ENCODE measurements at regions not wholly inside any gene's neighbourhood (a gene's known extent, or its start where the extent isn't known, plus 50 kb on each side); places are given as distances from the start of the nearest gene placed in this dataset.

DNA sequence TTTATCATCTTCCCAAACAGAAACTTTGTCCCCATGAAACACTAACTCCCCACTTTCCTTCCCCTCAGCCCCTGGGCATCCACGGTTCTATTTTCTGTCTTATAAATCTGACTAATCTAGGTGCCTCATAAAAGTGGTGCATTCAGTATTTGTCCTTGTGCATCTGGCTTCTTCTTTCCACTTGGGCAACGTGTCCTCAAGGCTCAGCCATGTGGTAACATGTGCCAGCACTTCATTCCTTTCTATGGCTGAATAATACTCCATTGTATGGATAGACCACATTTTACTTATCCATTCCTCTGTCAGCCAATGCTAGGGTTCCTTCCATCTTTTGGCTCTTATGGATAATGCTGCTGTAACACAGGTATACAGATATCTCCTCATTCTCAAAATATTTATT lies 305.0 kb upstream of the RUNX1 start:
- no peak for ATAC-seq
- 18% methylated on average over 2 of the region's 2 CpGs for WGBS (ENCODE audit: missing lambda C conversion rate)
- ChIA-PET CTCF (no interaction called here), POLR2A (no interaction called here)
- Histone ChIP-seq H3K9me3 (no peaks in the 10 kb centered on the region), H3K4me1 (no peaks in the 10 kb centered on the region), H3K27ac (no peak overlapping the region), H3K4me2 (no peak overlapping the region), H3K4me3 (no peak overlapping the region)
- no peak for FAIRE-seq
- TF ChIP-seq, protein P1, sequence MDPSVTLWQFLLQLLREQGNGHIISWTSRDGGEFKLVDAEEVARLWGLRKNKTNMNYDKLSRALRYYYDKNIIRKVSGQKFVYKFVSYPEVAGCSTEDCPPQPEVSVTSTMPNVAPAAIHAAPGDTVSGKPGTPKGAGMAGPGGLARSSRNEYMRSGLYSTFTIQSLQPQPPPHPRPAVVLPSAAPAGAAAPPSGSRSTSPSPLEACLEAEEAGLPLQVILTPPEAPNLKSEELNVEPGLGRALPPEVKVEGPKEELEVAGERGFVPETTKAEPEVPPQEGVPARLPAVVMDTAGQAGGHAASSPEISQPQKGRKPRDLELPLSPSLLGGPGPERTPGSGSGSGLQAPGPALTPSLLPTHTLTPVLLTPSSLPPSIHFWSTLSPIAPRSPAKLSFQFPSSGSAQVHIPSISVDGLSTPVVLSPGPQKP (IDR thresholded peaks at IDR 0.05; ENCODE audit: low read depth, low read length), result no peak
- TF ChIP-seq, protein P2, sequence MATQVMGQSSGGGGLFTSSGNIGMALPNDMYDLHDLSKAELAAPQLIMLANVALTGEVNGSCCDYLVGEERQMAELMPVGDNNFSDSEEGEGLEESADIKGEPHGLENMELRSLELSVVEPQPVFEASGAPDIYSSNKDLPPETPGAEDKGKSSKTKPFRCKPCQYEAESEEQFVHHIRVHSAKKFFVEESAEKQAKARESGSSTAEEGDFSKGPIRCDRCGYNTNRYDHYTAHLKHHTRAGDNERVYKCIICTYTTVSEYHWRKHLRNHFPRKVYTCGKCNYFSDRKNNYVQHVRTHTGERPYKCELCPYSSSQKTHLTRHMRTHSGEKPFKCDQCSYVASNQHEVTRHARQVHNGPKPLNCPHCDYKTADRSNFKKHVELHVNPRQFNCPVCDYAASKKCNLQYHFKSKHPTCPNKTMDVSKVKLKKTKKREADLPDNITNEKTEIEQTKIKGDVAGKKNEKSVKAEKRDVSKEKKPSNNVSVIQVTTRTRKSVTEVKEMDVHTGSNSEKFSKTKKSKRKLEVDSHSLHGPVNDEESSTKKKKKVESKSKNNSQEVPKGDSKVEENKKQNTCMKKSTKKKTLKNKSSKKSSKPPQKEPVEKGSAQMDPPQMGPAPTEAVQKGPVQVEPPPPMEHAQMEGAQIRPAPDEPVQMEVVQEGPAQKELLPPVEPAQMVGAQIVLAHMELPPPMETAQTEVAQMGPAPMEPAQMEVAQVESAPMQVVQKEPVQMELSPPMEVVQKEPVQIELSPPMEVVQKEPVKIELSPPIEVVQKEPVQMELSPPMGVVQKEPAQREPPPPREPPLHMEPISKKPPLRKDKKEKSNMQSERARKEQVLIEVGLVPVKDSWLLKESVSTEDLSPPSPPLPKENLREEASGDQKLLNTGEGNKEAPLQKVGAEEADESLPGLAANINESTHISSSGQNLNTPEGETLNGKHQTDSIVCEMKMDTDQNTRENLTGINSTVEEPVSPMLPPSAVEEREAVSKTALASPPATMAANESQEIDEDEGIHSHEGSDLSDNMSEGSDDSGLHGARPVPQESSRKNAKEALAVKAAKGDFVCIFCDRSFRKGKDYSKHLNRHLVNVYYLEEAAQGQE (IDR thresholded peaks at IDR 0.05), result no peak
- TF ChIP-seq RCOR1 (IDR thresholded peaks at IDR 0.05; ENCODE audit: low read depth, low read length) (no peak), GATA3 (IDR thresholded peaks at IDR 0.05; ENCODE audit: borderline replicate concordance) (no peak), NR3C1 (IDR thresholded peaks at IDR 0.05) (no peak), SREBF2 (IDR thresholded peaks at IDR 0.05) (no peak), EHMT2 (IDR thresholded peaks at IDR 0.05; ENCODE audit: low read depth) (no peak)
- TF ChIP-seq, protein P3, sequence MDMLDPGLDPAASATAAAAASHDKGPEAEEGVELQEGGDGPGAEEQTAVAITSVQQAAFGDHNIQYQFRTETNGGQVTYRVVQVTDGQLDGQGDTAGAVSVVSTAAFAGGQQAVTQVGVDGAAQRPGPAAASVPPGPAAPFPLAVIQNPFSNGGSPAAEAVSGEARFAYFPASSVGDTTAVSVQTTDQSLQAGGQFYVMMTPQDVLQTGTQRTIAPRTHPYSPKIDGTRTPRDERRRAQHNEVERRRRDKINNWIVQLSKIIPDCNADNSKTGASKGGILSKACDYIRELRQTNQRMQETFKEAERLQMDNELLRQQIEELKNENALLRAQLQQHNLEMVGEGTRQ (IDR thresholded peaks at IDR 0.05), result no peak
- TF ChIP-seq, protein P4, sequence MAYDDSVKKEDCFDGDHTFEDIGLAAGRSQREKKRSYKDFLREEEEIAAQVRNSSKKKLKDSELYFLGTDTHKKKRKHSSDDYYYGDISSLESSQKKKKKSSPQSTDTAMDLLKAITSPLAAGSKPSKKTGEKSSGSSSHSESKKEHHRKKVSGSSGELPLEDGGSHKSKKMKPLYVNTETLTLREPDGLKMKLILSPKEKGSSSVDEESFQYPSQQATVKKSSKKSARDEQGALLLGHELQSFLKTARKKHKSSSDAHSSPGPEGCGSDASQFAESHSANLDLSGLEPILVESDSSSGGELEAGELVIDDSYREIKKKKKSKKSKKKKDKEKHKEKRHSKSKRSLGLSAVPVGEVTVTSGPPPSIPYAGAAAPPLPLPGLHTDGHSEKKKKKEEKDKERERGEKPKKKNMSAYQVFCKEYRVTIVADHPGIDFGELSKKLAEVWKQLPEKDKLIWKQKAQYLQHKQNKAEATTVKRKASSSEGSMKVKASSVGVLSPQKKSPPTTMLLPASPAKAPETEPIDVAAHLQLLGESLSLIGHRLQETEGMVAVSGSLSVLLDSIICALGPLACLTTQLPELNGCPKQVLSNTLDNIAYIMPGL (CRISPR knock-in tag; IDR thresholded peaks at IDR 0.05; ENCODE audit: borderline replicate concordance), result no peak
- DNase-seq (ENCODE audit: low read depth in 1 of 2, low spot score in 1 of 2), result no peak

DNA sequence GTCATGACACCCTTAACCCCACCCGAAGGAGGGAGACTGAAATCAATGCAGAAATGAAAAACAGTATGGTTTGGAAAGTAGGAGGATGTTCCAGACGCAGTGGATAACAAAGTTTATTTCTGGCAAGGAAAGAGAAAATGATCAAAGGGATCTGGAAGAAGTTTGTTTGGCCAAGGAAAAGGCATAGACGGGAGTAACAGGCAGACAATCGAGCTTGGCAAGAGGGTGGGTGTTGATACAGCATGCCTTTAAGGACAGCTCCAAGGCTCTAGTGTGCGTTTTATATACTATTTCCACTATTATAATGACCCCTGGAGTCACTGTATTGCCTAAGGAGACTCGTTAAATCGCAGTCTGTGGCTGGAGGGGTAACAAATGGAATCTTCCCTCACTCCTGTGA lies 303.7 kb upstream of the RUNX1 start:
- no peak for DNase-seq (ENCODE audit: low read depth in 1 of 2, low spot score in 1 of 2)
- no peaks in the 10 kb centered on the region for H3K4me1 ChIP-seq
- no peaks in the 10 kb centered on the region for H3K9me3 ChIP-seq
- no peak overlapping the region for H3K4me2 ChIP-seq
- FAIRE-seq, result no peak
- CTCF ChIA-PET, result no interaction called here
- ATAC-seq, result no peak
- TF ChIP-seq, protein P2 (IDR thresholded peaks at IDR 0.05), result no peak
- no peak for TF ChIP-seq KDM5A (IDR thresholded peaks at IDR 0.05)
- no peak for TF ChIP-seq CHD2 (IDR thresholded peaks at IDR 0.05; ENCODE audit: low read length, partially characterized antibody)
- TF ChIP-seq, protein P4 (CRISPR knock-in tag; IDR thresholded peaks at IDR 0.05; ENCODE audit: borderline replicate concordance), result no peak
- no peak for TF ChIP-seq HEYL (CRISPR knock-in tag; IDR thresholded peaks at IDR 0.05)
- TF ChIP-seq RCOR1 (IDR thresholded peaks at IDR 0.05; ENCODE audit: low read depth, low read length), result no peak
- TF ChIP-seq, protein P1 (IDR thresholded peaks at IDR 0.05; ENCODE audit: low read depth, low read length), result no peak
- TF ChIP-seq HDAC2 (IDR thresholded peaks at IDR 0.05), result no peak
- TF ChIP-seq NFE2L2 (conservative IDR thresholded peaks at IDR 0.05; ENCODE audit: low read length), result no peak
- TF ChIP-seq, protein P5, sequence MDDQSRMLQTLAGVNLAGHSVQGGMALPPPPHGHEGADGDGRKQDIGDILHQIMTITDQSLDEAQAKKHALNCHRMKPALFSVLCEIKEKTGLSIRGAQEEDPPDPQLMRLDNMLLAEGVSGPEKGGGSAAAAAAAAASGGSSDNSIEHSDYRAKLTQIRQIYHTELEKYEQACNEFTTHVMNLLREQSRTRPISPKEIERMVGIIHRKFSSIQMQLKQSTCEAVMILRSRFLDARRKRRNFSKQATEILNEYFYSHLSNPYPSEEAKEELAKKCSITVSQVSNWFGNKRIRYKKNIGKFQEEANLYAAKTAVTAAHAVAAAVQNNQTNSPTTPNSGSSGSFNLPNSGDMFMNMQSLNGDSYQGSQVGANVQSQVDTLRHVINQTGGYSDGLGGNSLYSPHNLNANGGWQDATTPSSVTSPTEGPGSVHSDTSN (IDR thresholded peaks at IDR 0.05), result no peak
- no peak for TF ChIP-seq FOSB (CRISPR knock-in tag; IDR thresholded peaks at IDR 0.05)
- no peak overlapping the region for H3K4me3 ChIP-seq
- H3K27ac ChIP-seq, result no peak overlapping the region
- POLR2A ChIA-PET, result no interaction called here
- WGBS (ENCODE audit: missing lambda C conversion rate), result 34% methylated on average over 7 of the region's 7 CpGs

Measured in A549 (cell line).